ENCODE measurements at regions not wholly inside any gene's neighbourhood (a gene's known extent, or its start where the extent isn't known, plus 50 kb on each side); places are given as distances from the start of the nearest gene placed in this dataset.

GRCh38 chr5:144582066-144582465 is 411.4 kb downstream of the KCTD16 start:
- DNase-seq = no peak

- no peak for DNase-seq
These were observed 410.4 kb downstream of the KCTD16 start for GRCh38 chr5:144581044-144581443.

- no peak for DNase-seq
These were observed 407.0 kb downstream of the KCTD16 start for GRCh38 chr5:144577676-144578075.

GRCh38 chr5:144575736-144576135 is 405.1 kb downstream of the KCTD16 start:
- DNase-seq = no peak

- no peak for DNase-seq
These were observed 396.7 kb downstream of the KCTD16 start for GRCh38 chr5:144567421-144567780.

- DNase-seq = no peak
These were observed 396.2 kb downstream of the KCTD16 start for GRCh38 chr5:144566747-144567420.

GRCh38 chr5:144549580-144549979 is 378.9 kb downstream of the KCTD16 start:
- peak; percentile 1 for DNase-seq

- no peak for DNase-seq
These were observed 378.3 kb downstream of the KCTD16 start for GRCh38 chr5:144548936-144549335.

GRCh38 chr5:144547098-144547499 is 376.4 kb downstream of the KCTD16 start:
- DNase-seq = no peak

GRCh38 chr5:144538845-144539244 is 368.2 kb downstream of the KCTD16 start:
- DNase-seq = no peak
